ENCODE measurements at regions not wholly inside any gene's neighbourhood (a gene's known extent, or its start where the extent isn't known, plus 50 kb on each side); places are given as distances from the start of the nearest gene placed in this dataset.

DNA sequence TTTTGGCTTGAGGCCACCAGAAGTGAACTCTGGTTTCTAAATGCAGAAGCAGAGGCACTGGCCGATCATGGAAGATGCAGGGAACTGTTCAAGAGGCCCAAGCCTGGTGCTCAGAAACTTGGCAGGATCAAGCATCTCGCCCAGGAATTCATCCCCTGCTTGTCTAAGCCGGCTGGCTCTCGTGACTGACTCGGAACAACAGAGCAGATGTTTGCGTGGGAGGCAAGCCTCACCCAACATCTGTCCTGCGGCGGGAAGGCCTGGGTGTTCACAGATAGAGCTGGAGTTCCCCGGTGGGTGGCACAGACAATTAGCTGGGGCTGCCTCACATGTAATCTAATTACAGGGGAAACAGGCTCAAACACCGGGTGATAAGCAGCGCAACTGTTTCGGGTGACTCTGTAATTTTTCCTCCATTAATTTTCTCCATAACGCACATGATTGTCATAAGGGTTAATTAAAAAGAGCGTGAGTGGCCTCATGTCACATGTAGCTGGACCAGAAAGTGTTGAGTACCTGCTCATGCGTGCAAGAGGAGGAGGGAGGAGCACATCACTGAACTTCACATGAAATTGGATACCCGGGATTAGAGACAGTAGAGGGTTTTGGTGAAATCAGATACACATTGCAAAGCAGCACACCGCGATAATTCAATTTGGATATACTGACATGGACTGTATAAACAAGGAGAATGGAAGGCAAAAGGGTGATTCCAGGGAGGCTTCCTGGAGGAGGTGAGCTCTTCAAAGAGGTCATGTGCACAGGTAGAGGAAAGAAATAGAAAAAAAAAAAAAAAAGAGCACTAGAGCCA is 180.0 kb downstream of the ETS2 start:
- H3K4me3 ChIP-seq (replicated peaks; ENCODE audit: insufficient read depth, low read length), result no peak overlapping the region
- H3K27me3 ChIP-seq (ENCODE audit: insufficient read depth, poor library complexity, severe bottlenecking), result no peaks in the 10 kb centered on the region
- DNase-seq (ENCODE audit: low read depth in 1 of 2, low spot score in 1 of 2), result peak; percentile 89
- H3K27ac ChIP-seq (replicated peaks), result peak overlapping the region; percentile 90
- TF ChIP-seq SPI1 (IDR thresholded peaks at IDR 0.05; ENCODE audit: borderline replicate concordance, low read depth), result no peak
- TF ChIP-seq POLR2AphosphoS5 (IDR thresholded peaks at IDR 0.05; ENCODE audit: low read depth), result peak; percentile 100
- TF ChIP-seq, protein P1, sequence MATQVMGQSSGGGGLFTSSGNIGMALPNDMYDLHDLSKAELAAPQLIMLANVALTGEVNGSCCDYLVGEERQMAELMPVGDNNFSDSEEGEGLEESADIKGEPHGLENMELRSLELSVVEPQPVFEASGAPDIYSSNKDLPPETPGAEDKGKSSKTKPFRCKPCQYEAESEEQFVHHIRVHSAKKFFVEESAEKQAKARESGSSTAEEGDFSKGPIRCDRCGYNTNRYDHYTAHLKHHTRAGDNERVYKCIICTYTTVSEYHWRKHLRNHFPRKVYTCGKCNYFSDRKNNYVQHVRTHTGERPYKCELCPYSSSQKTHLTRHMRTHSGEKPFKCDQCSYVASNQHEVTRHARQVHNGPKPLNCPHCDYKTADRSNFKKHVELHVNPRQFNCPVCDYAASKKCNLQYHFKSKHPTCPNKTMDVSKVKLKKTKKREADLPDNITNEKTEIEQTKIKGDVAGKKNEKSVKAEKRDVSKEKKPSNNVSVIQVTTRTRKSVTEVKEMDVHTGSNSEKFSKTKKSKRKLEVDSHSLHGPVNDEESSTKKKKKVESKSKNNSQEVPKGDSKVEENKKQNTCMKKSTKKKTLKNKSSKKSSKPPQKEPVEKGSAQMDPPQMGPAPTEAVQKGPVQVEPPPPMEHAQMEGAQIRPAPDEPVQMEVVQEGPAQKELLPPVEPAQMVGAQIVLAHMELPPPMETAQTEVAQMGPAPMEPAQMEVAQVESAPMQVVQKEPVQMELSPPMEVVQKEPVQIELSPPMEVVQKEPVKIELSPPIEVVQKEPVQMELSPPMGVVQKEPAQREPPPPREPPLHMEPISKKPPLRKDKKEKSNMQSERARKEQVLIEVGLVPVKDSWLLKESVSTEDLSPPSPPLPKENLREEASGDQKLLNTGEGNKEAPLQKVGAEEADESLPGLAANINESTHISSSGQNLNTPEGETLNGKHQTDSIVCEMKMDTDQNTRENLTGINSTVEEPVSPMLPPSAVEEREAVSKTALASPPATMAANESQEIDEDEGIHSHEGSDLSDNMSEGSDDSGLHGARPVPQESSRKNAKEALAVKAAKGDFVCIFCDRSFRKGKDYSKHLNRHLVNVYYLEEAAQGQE (IDR thresholded peaks at IDR 0.05; ENCODE audit: insufficient replicate concordance, low read depth), result no peak
- TF ChIP-seq, protein P2, sequence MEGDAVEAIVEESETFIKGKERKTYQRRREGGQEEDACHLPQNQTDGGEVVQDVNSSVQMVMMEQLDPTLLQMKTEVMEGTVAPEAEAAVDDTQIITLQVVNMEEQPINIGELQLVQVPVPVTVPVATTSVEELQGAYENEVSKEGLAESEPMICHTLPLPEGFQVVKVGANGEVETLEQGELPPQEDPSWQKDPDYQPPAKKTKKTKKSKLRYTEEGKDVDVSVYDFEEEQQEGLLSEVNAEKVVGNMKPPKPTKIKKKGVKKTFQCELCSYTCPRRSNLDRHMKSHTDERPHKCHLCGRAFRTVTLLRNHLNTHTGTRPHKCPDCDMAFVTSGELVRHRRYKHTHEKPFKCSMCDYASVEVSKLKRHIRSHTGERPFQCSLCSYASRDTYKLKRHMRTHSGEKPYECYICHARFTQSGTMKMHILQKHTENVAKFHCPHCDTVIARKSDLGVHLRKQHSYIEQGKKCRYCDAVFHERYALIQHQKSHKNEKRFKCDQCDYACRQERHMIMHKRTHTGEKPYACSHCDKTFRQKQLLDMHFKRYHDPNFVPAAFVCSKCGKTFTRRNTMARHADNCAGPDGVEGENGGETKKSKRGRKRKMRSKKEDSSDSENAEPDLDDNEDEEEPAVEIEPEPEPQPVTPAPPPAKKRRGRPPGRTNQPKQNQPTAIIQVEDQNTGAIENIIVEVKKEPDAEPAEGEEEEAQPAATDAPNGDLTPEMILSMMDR (IDR thresholded peaks at IDR 0.05; ENCODE audit: insufficient read depth, low read length), result no peak
- 0 out of 2 replicates have a peak, but pooled peaks have one; percentile 12 for TF ChIP-seq GABPA (IDR thresholded peaks at IDR 0.05; ENCODE audit: low read depth)

DNA sequence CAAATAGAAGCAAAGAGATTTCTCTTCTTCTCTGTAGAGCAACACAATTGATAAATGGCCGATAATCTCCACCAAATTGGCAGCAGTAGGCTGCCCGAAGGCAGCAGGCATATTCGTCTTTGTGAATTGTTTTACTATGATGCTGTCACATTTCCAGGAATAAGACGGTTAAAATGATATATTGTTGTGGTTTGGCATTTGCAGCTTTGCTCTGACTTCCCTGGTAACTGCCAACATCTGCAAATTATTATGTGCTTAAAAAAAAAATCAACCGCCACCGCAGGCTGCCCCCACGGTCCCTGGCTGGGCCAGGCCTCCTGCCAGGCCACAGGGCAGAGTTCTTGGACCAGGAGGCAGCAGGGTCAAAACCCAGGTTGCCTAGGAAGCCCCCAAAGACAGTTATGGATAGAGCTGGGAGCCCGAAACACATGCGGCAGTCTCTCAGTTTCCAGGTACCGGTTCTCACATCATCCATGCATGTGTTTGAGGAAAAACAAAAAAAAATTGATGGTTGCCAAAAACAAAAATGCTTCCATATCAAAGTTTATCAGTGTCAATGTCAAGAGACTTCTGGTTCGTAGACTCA is 179.3 kb downstream of the ETS2 start:
- Histone ChIP-seq H3K27me3 (ENCODE audit: insufficient read depth, poor library complexity, severe bottlenecking) (no peaks in the 10 kb centered on the region), H3K4me3 (replicated peaks; ENCODE audit: insufficient read depth, low read length) (no peak overlapping the region), H3K27ac (replicated peaks) (peak overlapping the region; percentile 90)
- TF ChIP-seq, protein P2 (IDR thresholded peaks at IDR 0.05; ENCODE audit: insufficient read depth, low read length), result no peak
- peak; percentile 69; the same call in 1 of the 2 replicates for TF ChIP-seq SPI1 (IDR thresholded peaks at IDR 0.05; ENCODE audit: borderline replicate concordance, low read depth)
- TF ChIP-seq, protein P1 (IDR thresholded peaks at IDR 0.05; ENCODE audit: insufficient replicate concordance, low read depth), result no peak
- DNase-seq (ENCODE audit: low read depth in 1 of 2, low spot score in 1 of 2), result peak; percentile 58 to 65

DNA sequence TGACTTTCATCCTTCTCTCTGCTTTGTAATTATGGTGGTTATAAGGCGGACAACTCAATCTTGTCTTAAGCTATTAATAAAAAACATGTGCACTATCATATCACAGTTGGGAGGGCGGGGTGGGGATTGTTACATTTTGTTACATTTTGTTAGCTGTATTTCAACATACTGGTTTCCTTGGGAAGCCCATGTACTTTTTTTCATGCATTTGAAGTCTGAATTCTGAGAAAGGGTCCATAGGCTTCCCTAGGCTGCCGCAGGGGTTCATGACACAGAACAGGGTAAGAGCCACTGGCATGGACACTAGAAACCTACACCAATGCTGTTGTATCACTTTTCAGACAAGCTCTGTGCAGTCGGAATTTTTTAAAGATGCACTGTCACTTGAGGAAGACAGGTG is 178.8 kb downstream of the ETS2 start:
- Histone ChIP-seq H3K27me3 (ENCODE audit: insufficient read depth, poor library complexity, severe bottlenecking) (no peaks in the 10 kb centered on the region), H3K27ac (replicated peaks) (peak overlapping the region; percentile 90), H3K4me3 (replicated peaks; ENCODE audit: insufficient read depth, low read length) (no peak overlapping the region)
- no peak for DNase-seq (ENCODE audit: low read depth in 1 of 2, low spot score in 1 of 2)
- TF ChIP-seq, protein P2 (IDR thresholded peaks at IDR 0.05; ENCODE audit: insufficient read depth, low read length), result no peak
- TF ChIP-seq SPI1 (IDR thresholded peaks at IDR 0.05; ENCODE audit: borderline replicate concordance, low read depth), result no peak
- no peak for TF ChIP-seq GABPA (IDR thresholded peaks at IDR 0.05; ENCODE audit: low read depth)
- no peak for TF ChIP-seq POLR2AphosphoS5 (IDR thresholded peaks at IDR 0.05; ENCODE audit: low read depth)
- TF ChIP-seq, protein P1 (IDR thresholded peaks at IDR 0.05; ENCODE audit: insufficient replicate concordance, low read depth), result no peak

Data from HL-60 (cell line).